Activated CD4-positive, alpha-beta T cell treated with anti-CD3 and anti-CD28 coated beads, Interleukin-2, amount 50 U/mL, for 1 hour (primary cell): ENCODE measurements at regions not wholly inside any gene's neighbourhood (a gene's known extent, or its start where the extent isn't known, plus 50 kb on each side); places are given as distances from the start of the nearest gene placed in this dataset.
"Not testable (repeated sequence)": the region's sequence is repeated elsewhere in the genome, so short reads cannot be mapped to it uniquely, and the experiment has no call there.

Experiments used
- DNase-seq: peaks from one replicate; pipeline ENCODE4 v3.0.0-alpha.2; 2020

DNA sequence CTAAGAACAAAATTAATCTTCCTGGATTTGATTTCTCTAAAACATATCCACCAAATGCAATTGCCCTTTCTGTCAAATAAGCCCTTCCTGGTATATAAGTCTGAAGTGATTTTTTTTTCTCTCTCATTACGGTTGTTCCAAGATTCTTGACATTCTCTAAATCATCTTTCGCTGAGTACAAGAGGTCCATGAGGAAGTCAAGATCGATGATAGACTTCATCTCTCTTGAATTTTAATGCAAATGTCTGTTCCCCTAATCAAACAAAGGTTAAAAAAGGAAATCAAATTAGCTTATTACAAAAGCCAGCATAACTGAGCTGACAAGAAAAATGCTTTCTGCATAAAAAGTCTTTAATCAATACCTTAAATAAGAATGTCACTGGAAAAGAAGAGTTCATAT, 77.4 kb upstream of the ITGB1 start:
- no peak for DNase-seq

DNA sequence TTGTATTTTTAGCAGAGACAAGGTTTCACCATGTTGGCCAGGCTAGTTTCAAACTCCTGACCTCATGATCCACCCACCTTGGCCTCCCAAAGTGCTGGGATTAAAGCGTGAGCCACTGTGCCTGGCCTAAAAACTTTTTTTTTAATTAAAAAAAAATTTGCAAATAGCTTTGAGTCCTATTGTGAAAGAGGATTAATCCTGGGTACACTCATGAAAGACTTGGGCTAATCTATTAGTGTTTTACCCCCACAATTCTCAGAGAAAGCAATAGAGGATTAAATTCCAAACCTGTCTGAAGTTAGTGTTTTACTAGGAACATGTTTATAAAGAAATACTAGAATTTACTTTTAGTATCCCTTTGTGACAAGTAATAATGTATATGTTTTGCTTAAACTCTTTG, 76.9 kb upstream of the ITGB1 start:
- no peak for DNase-seq

- DNase-seq, result no peak
Measured at GRCh38 chr10:33032654-33033151, 74.7 kb upstream of the ITGB1 start.

DNA sequence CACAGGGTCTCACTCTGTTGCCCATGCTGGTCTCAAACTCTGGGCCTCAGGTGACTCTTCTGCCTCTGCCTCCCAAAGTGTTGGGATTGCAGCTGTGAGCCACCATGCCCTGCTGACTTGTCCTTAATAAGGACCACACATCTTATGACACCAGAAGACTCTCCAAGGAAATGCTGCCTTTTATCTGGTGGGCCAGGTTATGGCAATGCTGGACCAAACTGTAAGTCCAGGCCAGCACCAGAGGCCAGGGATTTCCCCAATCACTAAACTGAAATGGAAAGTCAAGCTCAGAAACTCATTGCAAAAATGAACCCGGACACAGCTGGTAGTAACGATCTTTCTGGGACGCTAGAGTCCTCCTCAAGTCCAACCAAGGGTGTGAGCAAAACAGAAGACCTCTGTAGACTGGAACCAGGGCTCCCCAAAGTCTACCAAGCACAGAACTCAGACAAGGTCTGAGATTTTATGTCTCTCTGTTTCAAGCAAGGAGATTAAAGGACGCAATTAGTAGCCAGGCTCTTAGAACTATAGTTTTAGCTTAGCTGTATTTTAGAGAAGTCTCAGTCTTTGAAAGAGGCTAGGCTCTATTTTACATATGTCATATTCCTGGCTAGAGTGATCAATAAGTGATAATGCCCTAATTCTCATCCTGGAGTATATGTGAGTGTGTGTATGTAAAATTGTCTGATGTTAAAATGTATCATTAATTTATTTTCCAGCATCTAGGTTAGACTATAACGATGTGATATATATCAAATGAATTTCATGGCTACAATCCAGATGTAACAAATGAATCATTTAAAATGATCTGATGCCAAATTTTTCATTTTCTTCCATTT, 74.0 kb upstream of the ITGB1 start:
- no peak for DNase-seq

DNA sequence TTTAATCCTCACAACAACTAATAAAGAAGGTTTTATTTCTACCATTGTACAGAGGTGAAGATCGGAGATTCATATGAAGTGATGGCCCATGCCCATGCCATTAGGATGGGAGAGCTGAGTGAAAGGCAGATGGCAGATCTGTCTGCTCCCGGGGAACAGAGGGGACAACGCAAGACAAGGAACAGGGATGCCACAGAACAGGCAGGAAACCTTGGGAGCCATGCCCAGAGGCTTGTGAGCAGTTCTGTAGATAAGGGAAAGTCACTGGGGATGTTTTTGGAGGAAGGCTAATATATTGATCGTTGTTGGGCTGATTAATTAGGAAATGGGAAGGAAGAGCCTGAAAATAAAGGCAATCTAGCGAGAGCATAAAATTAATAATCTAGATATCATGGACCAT, 73.1 kb upstream of the ITGB1 start:
- DNase-seq, result no peak

- peak; percentile 39 for DNase-seq
Measured at GRCh38 chr10:33028515-33028914, 70.5 kb upstream of the ITGB1 start.

- no peak for DNase-seq
Measured at GRCh38 chr10:33027088-33027487, 69.1 kb upstream of the ITGB1 start.

DNA sequence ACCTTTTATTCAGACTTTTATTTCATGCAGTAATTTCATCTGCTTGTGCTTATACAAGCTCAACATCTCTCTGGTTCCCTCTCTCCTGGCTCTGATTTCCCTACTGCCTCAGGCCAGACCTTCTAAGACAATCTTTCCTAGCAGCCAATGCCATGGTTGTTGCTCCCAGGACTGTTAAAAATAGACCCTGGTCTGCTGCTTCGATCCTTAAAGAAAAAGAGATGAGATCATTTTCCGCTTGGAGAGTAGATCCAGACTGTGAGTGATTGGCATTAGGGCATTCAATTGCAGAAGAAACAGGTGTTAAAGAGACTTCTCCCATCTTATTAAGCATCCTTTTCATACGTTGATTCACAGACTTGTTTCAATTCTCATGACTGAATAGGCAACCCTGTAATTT, 68.4 kb upstream of the ITGB1 start:
- no peak for DNase-seq

DNA sequence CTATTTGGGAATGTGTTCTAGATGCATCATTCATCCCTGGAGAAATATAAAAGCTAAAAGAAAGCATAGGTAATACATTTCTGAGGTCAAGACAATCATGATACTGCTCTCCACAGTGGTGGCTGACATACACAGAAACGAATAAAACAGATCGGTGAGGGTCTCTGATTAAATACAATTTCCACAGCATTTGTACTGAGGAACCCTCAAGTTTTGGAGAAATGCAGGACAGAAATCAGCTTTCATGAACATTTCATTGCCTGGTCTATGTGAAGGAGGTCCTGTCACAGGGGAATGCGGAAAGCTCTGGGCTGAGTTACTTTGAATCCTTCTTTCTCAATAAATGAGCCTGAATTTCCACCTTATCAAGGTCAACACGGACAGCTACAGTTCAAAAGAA, 67.9 kb upstream of the ITGB1 start:
- no peak for DNase-seq

GRCh38 chr10:33025039-33025438, 67.0 kb upstream of the ITGB1 start:
- no peak for DNase-seq

DNA sequence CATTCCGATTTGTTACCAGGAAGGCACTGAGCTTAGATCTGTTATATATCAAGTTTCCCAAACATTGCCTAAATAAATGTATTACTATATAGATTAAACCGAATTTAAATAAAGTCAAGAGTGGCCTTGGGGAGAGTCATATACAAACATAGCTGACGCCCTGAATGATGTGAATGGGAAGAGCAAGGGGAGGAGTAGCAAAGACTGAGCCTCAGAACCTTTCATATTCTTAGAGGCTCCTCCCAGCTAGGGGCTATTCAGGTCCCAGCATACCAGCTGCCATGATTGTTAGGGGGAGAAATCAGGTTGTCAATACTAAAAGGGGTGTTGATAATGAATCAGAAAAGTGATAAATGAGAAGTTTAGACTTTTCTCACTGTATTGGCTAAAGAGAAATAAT, 64.7 kb upstream of the ITGB1 start:
- DNase-seq, result no peak

DNA sequence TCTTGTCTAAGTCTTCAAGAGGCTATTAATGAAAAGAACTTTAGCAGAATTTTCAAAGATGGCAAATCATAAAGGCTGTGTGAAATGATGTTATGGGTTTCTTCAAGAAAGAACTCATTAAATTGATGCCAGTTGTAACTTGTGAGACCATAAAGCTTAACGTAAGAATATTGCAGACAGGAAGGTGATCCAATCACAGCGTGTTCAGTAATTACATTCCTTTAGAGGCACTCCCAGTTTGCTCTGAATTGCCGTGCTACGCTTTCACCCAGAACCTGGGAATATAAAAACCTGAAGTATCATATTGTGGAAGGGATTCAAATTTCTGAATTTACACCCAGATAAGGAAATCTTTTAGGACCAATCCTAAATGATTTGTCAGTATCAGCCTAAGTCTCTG, 64.1 kb upstream of the ITGB1 start:
- DNase-seq, result no peak

DNA sequence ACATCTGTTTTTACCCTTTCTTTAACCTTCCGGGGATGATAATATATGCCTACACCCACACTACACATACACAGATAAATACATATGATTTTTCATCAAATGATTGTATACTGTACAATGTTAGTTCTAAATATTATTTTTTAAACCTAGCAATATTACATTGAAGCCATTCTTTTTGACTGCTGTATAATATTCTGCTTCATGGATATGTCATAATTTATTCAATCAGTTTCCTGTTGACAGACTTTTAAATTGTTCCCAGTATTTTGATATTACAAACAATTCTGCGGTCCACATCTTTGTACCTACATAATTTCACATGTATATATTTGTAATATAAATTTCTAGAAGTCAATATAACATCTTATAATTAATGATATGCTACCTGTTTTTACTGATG, 59.0 kb upstream of the ITGB1 start:
- DNase-seq, result no peak

DNA sequence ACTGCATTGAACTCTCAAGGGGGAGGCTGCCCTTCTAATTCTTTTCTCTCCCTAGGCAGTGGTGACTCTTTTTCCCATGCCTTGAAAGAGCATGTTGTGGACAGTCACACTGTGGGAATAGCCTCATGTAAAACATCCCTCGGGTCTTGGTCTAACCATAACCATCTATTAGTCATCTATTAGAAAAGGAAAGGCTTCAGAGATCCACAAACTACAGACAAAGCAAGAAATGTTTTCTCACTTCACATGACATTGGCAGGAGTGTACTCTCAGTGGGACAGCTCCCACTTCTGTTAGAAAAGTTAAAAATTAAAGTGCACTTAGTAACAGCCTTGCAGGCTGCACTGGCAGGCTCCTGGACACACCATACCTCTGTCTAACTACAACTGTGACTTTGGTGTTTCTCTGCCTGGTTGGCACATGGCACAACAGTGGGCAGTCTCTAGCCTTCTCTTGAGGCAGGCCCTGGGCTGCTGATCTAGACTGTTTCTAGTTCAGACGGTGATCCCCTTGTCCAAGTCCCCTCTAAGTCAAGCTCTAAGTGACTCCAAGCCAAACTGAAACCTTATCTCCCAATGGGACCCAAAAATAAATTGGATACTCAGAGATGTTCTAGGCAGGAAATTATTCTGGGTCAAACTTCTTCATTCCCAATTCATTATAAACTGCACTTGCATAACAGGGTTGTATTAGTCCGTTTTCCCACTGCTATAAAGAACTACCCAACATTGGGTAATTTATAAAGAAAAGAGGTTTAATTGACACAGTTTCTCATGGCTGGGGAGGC, 57.9 kb upstream of the ITGB1 start:
- no peak for DNase-seq

DNA sequence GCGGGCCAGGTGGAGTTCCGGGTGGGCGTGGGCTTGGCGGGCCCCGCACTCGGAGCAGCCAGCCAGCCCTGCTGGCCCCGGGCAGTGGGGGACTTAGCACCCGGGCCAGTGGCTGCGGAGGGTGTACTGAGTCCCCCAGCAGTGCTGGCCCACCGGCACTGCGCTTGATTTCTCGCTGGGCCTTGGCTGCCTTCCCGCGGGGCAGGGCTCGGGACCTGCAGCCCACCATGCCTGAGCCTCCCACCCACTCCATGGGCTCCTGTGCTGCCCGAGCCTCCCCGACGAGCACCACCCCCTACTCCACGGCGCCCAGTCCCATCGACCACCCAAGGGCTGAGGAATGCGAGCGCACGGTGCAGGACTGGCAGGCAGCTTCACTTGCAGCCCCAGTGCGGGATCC, 55.3 kb upstream of the ITGB1 start:
- not testable (repeated sequence) for DNase-seq

GRCh38 chr10:33012306-33012705, 54.3 kb upstream of the ITGB1 start:
- no peak for DNase-seq

- peak; percentile 29 for DNase-seq
Measured at GRCh38 chr10:33010132-33011037, 52.4 kb upstream of the ITGB1 start.

GRCh38 chr10:33009244-33010131, 51.5 kb upstream of the ITGB1 start:
- no peak for DNase-seq

DNA sequence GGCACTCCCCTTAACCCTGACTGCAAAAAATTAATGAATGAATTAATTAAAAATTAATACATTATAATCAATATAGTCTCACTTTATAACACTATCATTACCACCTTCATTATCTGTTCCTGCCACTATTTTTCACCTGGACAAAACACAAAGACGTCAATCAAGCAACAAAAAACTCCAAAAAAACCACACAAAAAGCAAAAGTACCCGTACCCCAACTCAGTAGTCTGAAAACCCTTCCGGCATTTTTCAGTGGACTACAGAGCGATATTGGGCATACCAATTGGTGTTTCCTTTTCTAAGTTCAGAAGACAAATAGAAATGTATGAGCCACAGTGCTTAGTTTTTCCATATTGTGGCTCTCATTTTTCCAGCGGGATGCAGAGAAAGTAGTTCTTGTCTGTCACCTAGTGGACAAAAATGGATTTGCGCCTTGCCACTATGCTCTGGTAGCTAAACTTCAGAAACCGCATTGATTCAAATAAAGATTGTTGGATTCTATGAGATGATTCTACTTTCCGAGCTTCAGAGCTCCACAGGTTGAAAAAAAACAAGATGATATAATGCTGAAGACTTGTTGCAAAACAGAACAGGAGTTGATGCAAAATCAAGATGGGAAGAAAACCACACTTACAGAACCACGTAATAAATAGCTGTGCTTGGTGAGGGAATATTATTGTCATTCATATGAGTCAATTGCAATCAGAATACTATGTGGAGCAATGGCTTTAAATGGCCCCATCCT, 50.6 kb upstream of the ITGB1 start:
- peak; percentile 61 for DNase-seq

DNA sequence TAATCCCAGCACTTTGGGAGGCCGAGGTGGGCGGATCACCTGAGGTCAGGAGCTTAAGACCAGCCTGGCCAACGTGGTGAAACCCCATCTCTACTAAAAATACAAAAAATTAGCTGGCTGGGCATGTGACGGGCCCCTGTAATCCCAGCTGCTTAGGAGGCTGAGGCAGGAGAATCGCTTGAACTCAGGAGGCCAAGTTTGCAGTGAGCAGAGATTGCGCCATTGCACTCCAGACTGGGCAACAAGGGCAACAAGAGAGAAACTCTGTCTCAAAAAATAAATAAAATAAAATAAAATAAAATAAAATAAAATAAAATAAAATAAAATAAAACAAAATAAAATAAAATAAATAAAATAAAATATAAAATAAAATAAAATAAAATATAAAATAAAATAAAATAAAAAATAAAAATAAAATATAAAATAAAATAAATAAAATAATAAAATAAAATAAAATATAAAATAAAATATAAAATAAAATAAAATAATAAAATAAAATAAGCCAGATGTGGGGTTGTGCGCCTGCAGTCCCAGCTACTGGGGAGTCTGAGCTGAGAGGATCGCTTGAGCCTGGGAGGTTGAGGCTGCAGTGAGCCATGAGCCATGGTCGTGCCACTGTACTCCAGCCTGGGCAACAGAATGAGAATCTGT, 49.8 kb upstream of the ITGB1 start:
- DNase-seq, result not testable (repeated sequence)
